Erythroblast (primary cell): ENCODE measurements at regions not wholly inside any gene's neighbourhood (a gene's known extent, or its start where the extent isn't known, plus 50 kb on each side); places are given as distances from the start of the nearest gene placed in this dataset.

Source experiments
- GATA1 ChIP-seq: IDR thresholded peaks from 2 replicates; pipeline ENCODE4 v1.6.1; 2011; ENCODE audit warnings: low read depth, mild to moderate bottlenecking, control low read depth, low read length, moderate library complexity
- POLR2A ChIP-seq: IDR thresholded peaks from 2 replicates; pipeline ENCODE4 v1.6.1; 2011; ENCODE audit warnings: mild to moderate bottlenecking, low read length

- TF ChIP-seq POLR2A (no peak), GATA1 (no peak)
Observed at GRCh38 chr5:97534166-97534565, 351.1 kb upstream of the RIOK2 start.
